Nephron (organoid): ENCODE measurements at regions not wholly inside any gene's neighbourhood (a gene's known extent, or its start where the extent isn't known, plus 50 kb on each side); places are given as distances from the start of the nearest gene placed in this dataset.

Experiments used
- H3K27ac Mint-ChIP-seq, 3 experiments: 2 replicates each; pipeline ENCODE4 v1.8.0; 2020; ENCODE audit warnings: mixed read lengths in 3 of 3, mild to moderate bottlenecking in 2 of 3, moderate library complexity in 1 of 3
- H3K27me3 Mint-ChIP-seq: 2 replicates; pipeline ENCODE4 v1.8.0; 2021; ENCODE audit warnings: low read depth, mild to moderate bottlenecking, moderate library complexity, mixed read lengths
- H3K36me3 Mint-ChIP-seq: 2 replicates; pipeline ENCODE4 v1.8.0; 2020; ENCODE audit warnings: low read depth, mixed read lengths
- H3K4me1 Mint-ChIP-seq: 2 replicates; pipeline ENCODE4 v1.8.0; 2020; ENCODE audit warnings: mixed read lengths
- H3K4me3 Mint-ChIP-seq, 3 experiments: 2 replicates each; pipeline ENCODE4 v1.8.0; 2020; ENCODE audit warnings: mild to moderate bottlenecking in 3 of 3, mixed read lengths in 3 of 3, moderate library complexity in 2 of 3
- H3K9me3 Mint-ChIP-seq: 2 replicates; pipeline ENCODE4 v1.8.0; 2020; ENCODE audit warnings: mixed read lengths
- TF ChIP-seq, protein P1 (sequence below), 3 experiments: fragments of 200-600 bp; sonication (generic); IDR thresholded peaks; one replicate each; pipeline ENCODE4 v1.5.0; 2021; ENCODE audit warnings: antibody characterized with exemption in 3 of 3; ENCODE audit not compliant: unreplicated experiment in 3 of 3

DNA sequence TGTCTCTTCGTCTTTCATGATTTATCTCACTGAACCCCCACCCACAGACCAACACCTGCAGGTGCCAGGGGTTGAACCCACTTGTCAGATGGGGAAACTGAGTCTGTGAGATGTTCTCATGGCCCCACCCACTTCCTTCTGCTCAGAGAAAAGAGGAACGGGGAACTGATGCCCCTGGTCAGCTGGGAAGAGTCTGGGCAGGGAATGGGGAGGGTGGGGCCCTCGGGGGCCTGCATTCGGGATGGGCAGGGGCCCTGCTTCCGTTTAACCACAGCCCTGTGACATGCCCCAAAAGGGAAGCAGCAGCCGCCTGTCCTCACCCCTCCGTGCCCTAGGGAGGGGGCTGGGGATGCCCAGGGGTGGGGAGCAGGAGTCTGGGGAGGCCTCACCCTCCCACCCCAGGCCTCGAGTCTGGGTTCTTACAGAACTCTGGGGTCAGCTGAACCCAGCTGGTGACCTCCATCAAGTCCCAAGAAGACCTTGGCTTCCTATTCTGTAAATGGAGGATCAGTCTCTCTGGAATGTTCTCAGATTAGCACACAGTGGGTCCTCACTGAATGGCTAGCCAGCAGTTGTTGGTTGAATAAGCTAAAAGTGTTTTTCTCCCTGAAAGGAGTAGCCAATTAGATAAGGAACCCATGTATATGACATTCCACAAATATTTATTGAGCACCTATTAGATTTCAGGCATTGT lies 81.5 kb downstream of the CEBPB start:
- TF ChIP-seq, protein P1, sequence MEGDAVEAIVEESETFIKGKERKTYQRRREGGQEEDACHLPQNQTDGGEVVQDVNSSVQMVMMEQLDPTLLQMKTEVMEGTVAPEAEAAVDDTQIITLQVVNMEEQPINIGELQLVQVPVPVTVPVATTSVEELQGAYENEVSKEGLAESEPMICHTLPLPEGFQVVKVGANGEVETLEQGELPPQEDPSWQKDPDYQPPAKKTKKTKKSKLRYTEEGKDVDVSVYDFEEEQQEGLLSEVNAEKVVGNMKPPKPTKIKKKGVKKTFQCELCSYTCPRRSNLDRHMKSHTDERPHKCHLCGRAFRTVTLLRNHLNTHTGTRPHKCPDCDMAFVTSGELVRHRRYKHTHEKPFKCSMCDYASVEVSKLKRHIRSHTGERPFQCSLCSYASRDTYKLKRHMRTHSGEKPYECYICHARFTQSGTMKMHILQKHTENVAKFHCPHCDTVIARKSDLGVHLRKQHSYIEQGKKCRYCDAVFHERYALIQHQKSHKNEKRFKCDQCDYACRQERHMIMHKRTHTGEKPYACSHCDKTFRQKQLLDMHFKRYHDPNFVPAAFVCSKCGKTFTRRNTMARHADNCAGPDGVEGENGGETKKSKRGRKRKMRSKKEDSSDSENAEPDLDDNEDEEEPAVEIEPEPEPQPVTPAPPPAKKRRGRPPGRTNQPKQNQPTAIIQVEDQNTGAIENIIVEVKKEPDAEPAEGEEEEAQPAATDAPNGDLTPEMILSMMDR (IDR thresholded peaks at IDR 0.05; ENCODE audit: unreplicated experiment in 3 of 3) = no peak
- H3K27ac Mint-ChIP-seq = no peak overlapping the region
- H3K9me3 Mint-ChIP-seq = no peaks in the 10 kb centered on the region
- H3K27me3 Mint-ChIP-seq = peaks cover 10% of the 10 kb centered on the region
- peaks cover 2% of the 10 kb centered on the region for H3K4me1 Mint-ChIP-seq
- H3K4me3 Mint-ChIP-seq = no peak overlapping the region
- H3K36me3 Mint-ChIP-seq = no peaks in the 10 kb centered on the region

DNA sequence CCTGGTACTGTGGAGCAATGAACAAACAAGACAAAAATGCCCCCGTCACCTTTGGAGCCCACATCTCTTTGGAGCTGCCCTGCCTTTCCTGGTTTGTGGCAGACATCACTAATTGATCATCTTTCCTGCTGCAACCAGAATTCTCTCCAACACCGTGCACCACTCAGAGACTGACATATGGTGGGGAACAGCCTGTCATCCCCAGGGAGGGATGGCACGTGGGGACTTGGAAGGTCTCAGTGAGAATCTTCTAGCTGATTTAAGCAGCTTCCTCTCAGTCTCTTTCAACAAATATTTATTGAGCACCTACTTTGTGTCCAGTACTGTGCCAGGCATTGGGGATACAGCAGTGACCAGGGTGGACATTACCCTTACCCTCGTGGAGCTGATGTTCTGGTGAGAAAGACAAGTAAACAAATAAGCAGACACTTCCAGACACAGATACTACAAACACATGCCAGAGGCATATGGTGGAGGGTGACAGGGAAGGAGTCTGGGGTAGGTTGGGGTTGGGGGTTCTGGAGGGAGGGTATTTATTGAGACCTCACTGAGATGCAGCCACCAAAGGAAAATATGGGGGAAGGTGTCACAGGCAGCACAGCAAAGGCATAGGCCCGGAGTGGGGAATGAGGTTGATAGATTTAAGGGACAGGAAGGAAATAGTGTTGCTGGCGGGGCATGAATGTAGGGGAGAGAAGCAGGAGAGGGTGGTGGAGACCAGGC lies 82.3 kb downstream of the CEBPB start:
- Mint-ChIP-seq H3K4me1 (no peaks in the 10 kb centered on the region), H3K4me3 (no peak overlapping the region), H3K27ac (peak overlapping the region in 1 of 3 experiments; percentile 40), H3K9me3 (no peaks in the 10 kb centered on the region), H3K27me3 (peaks cover 7% of the 10 kb centered on the region), H3K36me3 (no peaks in the 10 kb centered on the region)
- TF ChIP-seq, protein P1 (IDR thresholded peaks at IDR 0.05; ENCODE audit: unreplicated experiment in 3 of 3) = no peak

DNA sequence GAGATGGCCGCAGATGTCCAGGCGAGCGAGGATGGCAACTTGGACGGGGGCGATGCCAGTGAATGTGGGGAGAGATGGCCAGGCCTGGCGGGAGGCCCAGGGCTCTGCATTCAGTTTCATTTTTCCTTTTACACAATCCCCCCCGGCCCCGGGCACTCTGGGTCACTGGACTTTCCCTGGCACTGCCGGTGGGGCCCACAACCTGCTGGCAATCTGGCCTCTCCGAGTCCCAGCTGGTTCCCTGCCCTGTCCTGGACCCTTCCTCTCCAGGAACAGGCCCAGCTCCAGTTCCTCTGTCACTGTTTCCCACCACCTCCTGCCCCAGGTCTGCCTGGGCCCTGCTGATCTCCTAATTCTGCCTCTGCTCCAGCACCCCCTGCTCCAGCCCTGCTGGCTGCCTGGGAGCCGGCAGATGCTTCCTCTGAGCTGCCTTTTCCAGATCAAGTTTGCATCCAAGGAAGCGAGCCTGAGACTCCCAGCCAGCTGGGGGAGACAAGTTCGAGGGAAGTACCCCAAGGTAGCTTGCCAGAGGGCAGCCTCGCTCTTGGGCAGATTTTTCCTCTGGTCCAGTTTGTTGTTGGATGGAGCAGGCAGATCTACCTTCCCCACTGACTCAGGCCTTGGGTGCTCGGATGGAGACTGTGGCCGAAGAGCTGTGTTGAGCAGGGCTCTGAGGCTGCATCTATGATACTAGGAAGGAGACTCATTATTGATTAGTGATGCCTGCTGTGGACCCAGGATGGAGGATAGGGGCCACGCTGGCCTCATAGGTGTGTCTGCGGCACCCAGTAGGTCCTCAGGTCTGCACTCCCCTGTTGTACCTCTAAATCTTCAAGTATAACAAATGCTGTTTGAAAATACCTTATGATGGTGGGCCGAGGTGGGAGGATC lies 83.2 kb downstream of the CEBPB start:
- H3K9me3 Mint-ChIP-seq = no peaks in the 10 kb centered on the region
- no peaks in the 10 kb centered on the region for H3K36me3 Mint-ChIP-seq
- no peaks in the 10 kb centered on the region for H3K4me1 Mint-ChIP-seq
- H3K27me3 Mint-ChIP-seq = peaks cover 9% of the 10 kb centered on the region
- H3K4me3 Mint-ChIP-seq = no peak overlapping the region
- H3K27ac Mint-ChIP-seq = peak overlapping the region in 1 of 3 experiments; percentile 40
- TF ChIP-seq, protein P1 (IDR thresholded peaks at IDR 0.05; ENCODE audit: unreplicated experiment in 3 of 3) = no peak

DNA sequence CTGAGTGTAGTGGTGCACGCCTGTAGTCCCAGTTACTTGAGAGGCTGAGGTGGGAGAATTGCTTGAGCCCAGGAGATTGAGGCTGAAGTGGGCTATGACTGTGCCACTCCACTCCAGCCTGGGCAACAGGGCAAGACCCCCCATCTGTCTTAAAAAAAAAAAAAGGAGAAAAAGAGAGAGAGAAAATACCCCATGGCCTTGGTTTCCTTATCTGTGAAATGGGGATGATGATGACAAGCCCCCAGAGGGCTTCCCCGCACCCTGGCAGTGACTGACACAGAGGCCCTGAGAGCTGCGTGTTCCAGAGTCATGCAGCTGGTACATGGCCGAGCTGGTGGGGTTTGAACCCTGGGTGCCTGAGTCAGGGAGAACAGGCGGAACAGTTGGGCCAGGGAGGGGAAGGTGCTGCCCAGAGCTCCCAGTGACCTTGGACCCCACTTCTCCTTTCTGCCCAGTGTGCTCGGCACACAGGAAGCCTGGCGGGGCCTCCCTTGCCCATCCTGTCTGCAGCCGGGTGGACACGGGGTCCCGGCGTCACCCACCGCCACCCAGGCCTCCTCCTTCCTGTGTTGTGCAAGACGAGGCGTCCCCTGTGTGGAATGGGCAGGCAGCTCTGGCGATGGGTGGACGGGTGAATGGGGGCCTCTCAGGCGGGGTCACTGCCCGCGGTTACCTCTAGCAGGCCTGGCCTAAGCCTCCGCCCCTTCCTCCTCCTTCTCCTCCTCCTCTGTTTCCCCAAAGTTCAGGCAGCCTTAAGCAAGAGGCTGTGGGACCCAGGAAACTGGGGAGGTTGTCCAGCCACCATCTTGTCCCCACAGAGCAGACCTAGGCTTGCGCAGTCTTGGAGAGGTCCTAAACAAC lies 84.2 kb downstream of the CEBPB start:
- TF ChIP-seq, protein P1 (IDR thresholded peaks at IDR 0.05; ENCODE audit: unreplicated experiment in 3 of 3) = no peak
- H3K9me3 Mint-ChIP-seq = no peaks in the 10 kb centered on the region
- no peak overlapping the region for H3K27ac Mint-ChIP-seq
- H3K27me3 Mint-ChIP-seq = peaks cover 8% of the 10 kb centered on the region
- no peak overlapping the region for H3K4me3 Mint-ChIP-seq
- H3K4me1 Mint-ChIP-seq = peaks cover 2% of the 10 kb centered on the region
- no peaks in the 10 kb centered on the region for H3K36me3 Mint-ChIP-seq
